Activated T-helper 1 cell treated with anti-CD3 and anti-CD28 coated beads, Interleukin-12 subunit alpha, Interleukin-12 subunit beta, Interleukin-2, Interleukin-4 antibody, amounts not matched to agents 30 ng/mL and 10 ng/mL and 1 ng/mL, durations not matched to agents 14 hours and 24 hours and 36 hours (primary cell): ENCODE measurements at regions not wholly inside any gene's neighbourhood (a gene's known extent, or its start where the extent isn't known, plus 50 kb on each side); places are given as distances from the start of the nearest gene placed in this dataset.

Experiments used
- DNase-seq: peaks from one replicate; pipeline ENCODE4 v3.0.0; 2021; ENCODE audit warnings: low spot score
- H3K27ac Mint-ChIP-seq: one replicate; pipeline ENCODE4 v1.8.0; 2021; ENCODE audit warnings: mild to moderate bottlenecking, mixed read lengths
- H3K27me3 Mint-ChIP-seq: one replicate; pipeline ENCODE4 v1.8.0; 2022; ENCODE audit warnings: mild to moderate bottlenecking, moderate library complexity, mixed read lengths; ENCODE audit not compliant: insufficient read depth
- H3K36me3 Mint-ChIP-seq: one replicate; pipeline ENCODE4 v1.8.0; 2021; ENCODE audit warnings: low read depth, mixed read lengths
- H3K4me1 Mint-ChIP-seq: one replicate; pipeline ENCODE4 v1.8.0; 2021; ENCODE audit warnings: low read depth, mixed read lengths
- H3K4me3 Mint-ChIP-seq: one replicate; pipeline ENCODE4 v1.8.0; 2021; ENCODE audit warnings: mild to moderate bottlenecking, moderate library complexity, mixed read lengths
- H3K9me3 Mint-ChIP-seq: one replicate; pipeline ENCODE4 v1.8.0; 2021; ENCODE audit warnings: mixed read lengths
- intact Hi-C: fragments of 100-400 bp; cut with micrococcal nuclease; formaldehyde crosslinking; loops from one replicate; pipeline ENCODE4 v1.15.1; 2024

GRCh38 chrX:149992918-149993317 lies 54.6 kb upstream of the EOLA2 start:
- H3K27me3 Mint-ChIP-seq, result no peaks in the 10 kb centered on the region
- H3K27ac Mint-ChIP-seq, result no peak overlapping the region
- intact Hi-C loops, result no loop called here
- H3K9me3 Mint-ChIP-seq, result peaks cover 5% of the 10 kb centered on the region
- no peaks in the 10 kb centered on the region for H3K4me1 Mint-ChIP-seq
- H3K36me3 Mint-ChIP-seq, result peaks cover 6% of the 10 kb centered on the region
- no peak overlapping the region for H3K4me3 Mint-ChIP-seq
- DNase-seq, result no peak

GRCh38 chrX:149993989-149994388 lies 55.7 kb upstream of the EOLA2 start:
- H3K4me3 Mint-ChIP-seq, result no peak overlapping the region

GRCh38 chrX:149996515-149996914 lies 58.2 kb upstream of the EOLA2 start:
- H3K27ac Mint-ChIP-seq, result no peak overlapping the region
- peaks cover 6% of the 10 kb centered on the region for H3K36me3 Mint-ChIP-seq
- H3K4me3 Mint-ChIP-seq, result no peak overlapping the region
- intact Hi-C loops, result no loop called here
- DNase-seq, result no peak
- no peaks in the 10 kb centered on the region for H3K4me1 Mint-ChIP-seq
- peaks cover 9% of the 10 kb centered on the region for H3K9me3 Mint-ChIP-seq
- no peaks in the 10 kb centered on the region for H3K27me3 Mint-ChIP-seq

More at GRCh38 chrX:149993989-149994388, 55.7 kb upstream of the EOLA2 start:
- Mint-ChIP-seq H3K36me3 (peaks cover 6% of the 10 kb centered on the region), H3K9me3 (peaks cover 9% of the 10 kb centered on the region), H3K27ac (no peak overlapping the region), H3K4me1 (no peaks in the 10 kb centered on the region), H3K27me3 (no peaks in the 10 kb centered on the region)
- intact Hi-C loops, result no loop called here
- DNase-seq, result no peak

GRCh38 chrX:150005027-150005426 lies 66.7 kb upstream of the EOLA2 start:
- Mint-ChIP-seq H3K27me3 (no peaks in the 10 kb centered on the region), H3K27ac (no peak overlapping the region), H3K36me3 (no peaks in the 10 kb centered on the region), H3K4me1 (no peaks in the 10 kb centered on the region), H3K4me3 (no peak overlapping the region), H3K9me3 (no peaks in the 10 kb centered on the region)
- no peak for DNase-seq
- intact Hi-C loops, result no loop called here

GRCh38 chrX:150007356-150007755 lies 69.1 kb upstream of the EOLA2 start:
- Mint-ChIP-seq H3K27ac (no peak overlapping the region), H3K27me3 (no peaks in the 10 kb centered on the region), H3K9me3 (no peaks in the 10 kb centered on the region), H3K4me1 (no peaks in the 10 kb centered on the region), H3K4me3 (no peak overlapping the region), H3K36me3 (no peaks in the 10 kb centered on the region)
- intact Hi-C loops, result no loop called here
- no peak for DNase-seq

- no peak for DNase-seq
- H3K36me3 Mint-ChIP-seq, result no peaks in the 10 kb centered on the region
- no peak overlapping the region for H3K4me3 Mint-ChIP-seq
- intact Hi-C loops, result no loop called here
- no peaks in the 10 kb centered on the region for H3K9me3 Mint-ChIP-seq
- no peaks in the 10 kb centered on the region for H3K4me1 Mint-ChIP-seq
- no peaks in the 10 kb centered on the region for H3K27me3 Mint-ChIP-seq
- H3K27ac Mint-ChIP-seq, result no peak overlapping the region
Observed at GRCh38 chrX:150012647-150013381, 74.5 kb upstream of the EOLA2 start.

GRCh38 chrX:150014525-150014924 lies 76.2 kb upstream of the EOLA2 start:
- H3K4me3 Mint-ChIP-seq, result no peak overlapping the region
- no peaks in the 10 kb centered on the region for H3K36me3 Mint-ChIP-seq
- H3K9me3 Mint-ChIP-seq, result no peaks in the 10 kb centered on the region
- no peaks in the 10 kb centered on the region for H3K27me3 Mint-ChIP-seq
- H3K27ac Mint-ChIP-seq, result no peak overlapping the region
- no peak for DNase-seq
- no peaks in the 10 kb centered on the region for H3K4me1 Mint-ChIP-seq
- intact Hi-C loops, result no loop called here

- DNase-seq, result no peak
- no peaks in the 10 kb centered on the region for H3K27me3 Mint-ChIP-seq
- no peak overlapping the region for H3K4me3 Mint-ChIP-seq
- intact Hi-C loops, result no loop called here
- H3K36me3 Mint-ChIP-seq, result no peaks in the 10 kb centered on the region
- H3K9me3 Mint-ChIP-seq, result no peaks in the 10 kb centered on the region
- H3K27ac Mint-ChIP-seq, result no peak overlapping the region
- H3K4me1 Mint-ChIP-seq, result no peaks in the 10 kb centered on the region
Observed at GRCh38 chrX:150017868-150018267, 79.6 kb upstream of the EOLA2 start.

GRCh38 chrX:150018931-150019361 lies 80.7 kb upstream of the EOLA2 start:
- Mint-ChIP-seq H3K9me3 (no peaks in the 10 kb centered on the region), H3K27ac (no peak overlapping the region), H3K4me1 (no peaks in the 10 kb centered on the region), H3K4me3 (no peak overlapping the region), H3K36me3 (no peaks in the 10 kb centered on the region), H3K27me3 (no peaks in the 10 kb centered on the region)
- intact Hi-C loops, result no loop called here
- no peak for DNase-seq

- H3K9me3 Mint-ChIP-seq, result no peaks in the 10 kb centered on the region
- intact Hi-C loops, result loop anchor here (2.0 to 10.0 kb wide), 2 partner anchors 172 to 846 kb away; no protein-coding TSS in a partner anchor
- H3K4me1 Mint-ChIP-seq, result peaks cover 11% of the 10 kb centered on the region
- no peaks in the 10 kb centered on the region for H3K36me3 Mint-ChIP-seq
- peaks cover 7% of the 10 kb centered on the region for H3K27me3 Mint-ChIP-seq
- H3K4me3 Mint-ChIP-seq, result peak overlapping the region; percentile 46
- DNase-seq, result no peak
- H3K27ac Mint-ChIP-seq, result peak overlapping the region; percentile 67
Observed at GRCh38 chrX:150028692-150029091, 90.4 kb upstream of the EOLA2 start.

- DNase-seq, result no peak
- H3K27ac Mint-ChIP-seq, result no peak overlapping the region
- intact Hi-C loops, result no loop called here
- H3K9me3 Mint-ChIP-seq, result peaks cover 8% of the 10 kb centered on the region
- peaks cover 11% of the 10 kb centered on the region for H3K4me1 Mint-ChIP-seq
- H3K36me3 Mint-ChIP-seq, result no peaks in the 10 kb centered on the region
- H3K27me3 Mint-ChIP-seq, result peaks cover 11% of the 10 kb centered on the region
- no peak overlapping the region for H3K4me3 Mint-ChIP-seq
Observed at GRCh38 chrX:150032742-150033141, 94.5 kb upstream of the EOLA2 start.

- Mint-ChIP-seq H3K4me3 (no peak overlapping the region), H3K4me1 (no peaks in the 10 kb centered on the region), H3K9me3 (peaks cover 8% of the 10 kb centered on the region), H3K27me3 (peaks cover 15% of the 10 kb centered on the region), H3K36me3 (no peaks in the 10 kb centered on the region), H3K27ac (no peak overlapping the region)
- intact Hi-C loops, result no loop called here
- no peak for DNase-seq
Observed at GRCh38 chrX:150034788-150035187, 96.5 kb upstream of the EOLA2 start.

GRCh38 chrX:150035531-150035930 lies 97.2 kb upstream of the EOLA2 start:
- no peak overlapping the region for H3K4me3 Mint-ChIP-seq

GRCh38 chrX:150036181-150036580 lies 97.9 kb upstream of the EOLA2 start:
- DNase-seq, result no peak
- Mint-ChIP-seq H3K27ac (no peak overlapping the region), H3K36me3 (no peaks in the 10 kb centered on the region), H3K9me3 (peaks cover 8% of the 10 kb centered on the region), H3K27me3 (peaks cover 15% of the 10 kb centered on the region), H3K4me3 (no peak overlapping the region), H3K4me1 (no peaks in the 10 kb centered on the region)
- intact Hi-C loops, result no loop called here

More at GRCh38 chrX:150035531-150035930, 97.2 kb upstream of the EOLA2 start:
- Mint-ChIP-seq H3K27ac (no peak overlapping the region), H3K9me3 (peaks cover 8% of the 10 kb centered on the region), H3K27me3 (peaks cover 15% of the 10 kb centered on the region), H3K4me1 (no peaks in the 10 kb centered on the region), H3K36me3 (no peaks in the 10 kb centered on the region)
- DNase-seq, result no peak
- intact Hi-C loops, result no loop called here
